Testis (tissue), 2 donors: ENCODE measurements at regions not wholly inside any gene's neighbourhood (a gene's known extent, or its start where the extent isn't known, plus 50 kb on each side); places are given as distances from the start of the nearest gene placed in this dataset.

Experiments used
- DNase-seq: peaks from one replicate; pipeline ENCODE4 v3.0.0-alpha.2; 2019
- H3K27ac ChIP-seq, 2 donors: fragments of 200-600 bp; sonication (generic); one replicate each; pipeline ENCODE4 v1.5.1; 2019
- H3K27me3 ChIP-seq: fragments of 200-600 bp; sonication (generic); one replicate; pipeline ENCODE4 v1.5.1; 2019
- H3K36me3 ChIP-seq: fragments of 200-600 bp; sonication (generic); one replicate; pipeline ENCODE4 v1.5.1; 2017; ENCODE audit warnings: low read depth; ENCODE audit errors: missing control alignments
- H3K4me1 ChIP-seq: fragments of 200-600 bp; sonication (generic); one replicate; pipeline ENCODE4 v1.5.1; 2019
- H3K4me3 ChIP-seq, 2 donors: fragments of 200-600 bp; sonication (generic); one replicate each; pipeline ENCODE4 v1.5.1; 2017 to 2019
- H3K9me3 ChIP-seq: fragments of 200-600 bp; sonication (generic); one replicate; pipeline ENCODE4 v1.5.1; 2017
- CTCF ChIP-seq, 3 experiments: fragments of 450-650 bp in 2 of 3; fragments of 200-600 bp in 1 of 3; sonication (generic) in 1 of 3; IDR thresholded peaks; one replicate each; pipeline ENCODE4 v1.5.1; 2016 to 2019; ENCODE audit warnings: antibody characterized with exemption in 3 of 3, mild to moderate bottlenecking in 2 of 3, moderate library complexity in 1 of 3
- POLR2A ChIP-seq: fragments of 450-650 bp; IDR thresholded peaks from one replicate; pipeline ENCODE4 v1.6.1; 2017; ENCODE audit warnings: antibody characterized with exemption, mild to moderate bottlenecking, moderate library complexity
- WGBS, 2 donors: methylation state at CpG; one replicate each; pipeline ENCODE4 v1.1.5; 2018; 5-methylcytosine and 5-hydroxymethylcytosine counted together
- intact Hi-C: fragments of 100-400 bp; cut with DNase I; formaldehyde crosslinking; loops from one replicate; pipeline ENCODE4 v1.15.1; 2023; ENCODE audit warnings: low total_unique reads

- Histone ChIP-seq H3K27ac (no peak overlapping the region), H3K9me3 (no peaks in the 10 kb centered on the region), H3K4me3 (no peak overlapping the region), H3K4me1 (peaks cover 12% of the 10 kb centered on the region), H3K36me3 (no peaks in the 10 kb centered on the region), H3K27me3 (no peaks in the 10 kb centered on the region)
- intact Hi-C loops: no loop called here
- DNase-seq: no peak
- TF ChIP-seq CTCF (IDR thresholded peaks at IDR 0.05): no peak
- 76 to 79% methylated on average over 15 of the region's 15 CpGs for WGBS, 2 donors
Observed at GRCh38 chr16:27723711-27724481, 174.0 kb downstream of the KATNIP start.

- H3K9me3 ChIP-seq: no peaks in the 10 kb centered on the region
- peaks cover 11% of the 10 kb centered on the region for H3K4me1 ChIP-seq
- WGBS, 2 donors: 70 to 84% methylated on average over 8 of the region's 8 CpGs
- DNase-seq: no peak
- TF ChIP-seq POLR2A: no peak
- no peak for TF ChIP-seq CTCF (IDR thresholded peaks at IDR 0.05)
- no peak overlapping the region for H3K27ac ChIP-seq
- H3K27me3 ChIP-seq: no peaks in the 10 kb centered on the region
- intact Hi-C loops: no loop called here
- no peaks in the 10 kb centered on the region for H3K36me3 ChIP-seq
- H3K4me3 ChIP-seq: no peak overlapping the region
Observed at GRCh38 chr16:27724482-27725235, 174.7 kb downstream of the KATNIP start.

GRCh38 chr16:27725236-27726000, 175.5 kb downstream of the KATNIP start:
- no peak for DNase-seq
- intact Hi-C loops: no loop called here
- 93 to 97% methylated on average over 15 of the region's 15 CpGs for WGBS, 2 donors
- no peak overlapping the region for H3K4me3 ChIP-seq
- H3K36me3 ChIP-seq: no peaks in the 10 kb centered on the region
- no peak overlapping the region for H3K27ac ChIP-seq
- TF ChIP-seq POLR2A (no peak), CTCF (IDR thresholded peaks at IDR 0.05) (no peak)
- H3K27me3 ChIP-seq: no peaks in the 10 kb centered on the region
- H3K9me3 ChIP-seq: no peaks in the 10 kb centered on the region
- H3K4me1 ChIP-seq: peaks cover 11% of the 10 kb centered on the region

- H3K27ac ChIP-seq: no peak overlapping the region
- 88 to 94% methylated on average over 7 to 11 of the region's 11 CpGs for WGBS, 2 donors
- peaks cover 7% of the 10 kb centered on the region for H3K4me1 ChIP-seq
- intact Hi-C loops: no loop called here
- no peaks in the 10 kb centered on the region for H3K36me3 ChIP-seq
- no peaks in the 10 kb centered on the region for H3K27me3 ChIP-seq
- no peaks in the 10 kb centered on the region for H3K9me3 ChIP-seq
- TF ChIP-seq POLR2A: no peak
- no peak for TF ChIP-seq CTCF (IDR thresholded peaks at IDR 0.05)
- no peak for DNase-seq
- H3K4me3 ChIP-seq: no peak overlapping the region
Observed at GRCh38 chr16:27726621-27727261, 176.8 kb downstream of the KATNIP start.
